Activated CD8-positive, alpha-beta T cell treated with anti-CD3 and anti-CD28 coated beads for 36 hours (primary cell): ENCODE measurements at regions not wholly inside any gene's neighbourhood (a gene's known extent, or its start where the extent isn't known, plus 50 kb on each side); places are given as distances from the start of the nearest gene placed in this dataset.
"Not testable (repeated sequence)": the region's sequence is repeated elsewhere in the genome, so short reads cannot be mapped to it uniquely, and the experiment has no call there.

ENCODE experiments used
- ATAC-seq: fragments of 200-7000 bp; cut with Tn5 transposase; one replicate; pipeline ENCODE4 v1.10.0; 2021; ENCODE audit warnings: mild to moderate bottlenecking, moderate library complexity
- CTCF ChIA-PET: fragments of 350-600 bp; sonication (Branson Sonifier 250); formaldehyde crosslinking; loops from one replicate; lab custom pipeline; 2021; ENCODE audit warnings: antibody characterized with exemption; lab: Charles Lee
- POLR2A ChIA-PET: fragments of 350-600 bp; sonication (Branson Sonifier 250); formaldehyde crosslinking; loops from one replicate; lab custom pipeline; 2021; ENCODE audit warnings: antibody characterized with exemption; lab: Charles Lee
- DNase-seq: peaks from one replicate; pipeline ENCODE4 v3.0.0-alpha.2; 2020
- H3K27ac Mint-ChIP-seq: one replicate; pipeline ENCODE4 v1.8.0; 2021; ENCODE audit warnings: mild to moderate bottlenecking, mixed read lengths
- H3K27me3 Mint-ChIP-seq: one replicate; pipeline ENCODE4 v1.8.0; 2021; ENCODE audit warnings: mixed read lengths
- H3K36me3 Mint-ChIP-seq: one replicate; pipeline ENCODE4 v1.8.0; 2021; ENCODE audit warnings: low read depth, mixed read lengths
- H3K4me1 Mint-ChIP-seq: one replicate; pipeline ENCODE4 v1.8.0; 2021; ENCODE audit warnings: low read depth, mixed read lengths
- H3K4me3 Mint-ChIP-seq: one replicate; pipeline ENCODE4 v1.8.0; 2021; ENCODE audit warnings: mild to moderate bottlenecking, moderate library complexity, mixed read lengths
- H3K9me3 Mint-ChIP-seq: one replicate; pipeline ENCODE4 v1.8.0; 2021; ENCODE audit warnings: mixed read lengths
- intact Hi-C: fragments of 100-400 bp; cut with micrococcal nuclease; formaldehyde crosslinking; loops from one replicate; pipeline ENCODE4 v1.10.0; 2022
- TF ChIP-seq, protein P1 (sequence below): fragments of 200-600 bp; IDR thresholded peaks from one replicate; pipeline ENCODE4 v1.8.0; 2022; ENCODE audit warnings: antibody characterized with exemption, mild to moderate bottlenecking

DNA sequence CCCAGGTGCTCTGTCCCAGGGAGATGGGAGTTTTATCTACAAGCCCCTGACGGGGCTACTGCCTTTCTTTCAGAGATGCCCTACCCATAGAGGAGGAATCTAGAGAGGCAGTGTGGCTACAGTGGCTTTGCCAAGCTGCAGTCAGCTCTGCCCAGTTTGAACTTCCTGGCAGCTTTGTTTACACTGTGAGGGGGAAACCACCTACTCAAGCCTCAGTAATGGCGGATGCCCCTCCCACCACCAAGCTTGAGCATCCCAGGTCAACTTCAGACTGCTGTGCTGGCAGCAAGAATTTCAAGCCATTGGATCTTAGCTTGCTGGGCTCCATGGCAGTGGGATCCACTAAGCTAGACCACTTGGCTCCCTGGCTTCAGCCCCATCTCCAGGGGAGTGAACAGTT is 53.1 kb upstream of the TMEM252 start:
- ATAC-seq, H3K4me3 Mint-ChIP-seq, H3K36me3 Mint-ChIP-seq, DNase-seq, H3K27ac Mint-ChIP-seq, intact Hi-C loops, H3K4me1 Mint-ChIP-seq, POLR2A ChIA-PET, CTCF ChIA-PET: not testable (repeated sequence)
- Mint-ChIP-seq H3K9me3 (peaks cover 13% of the 10 kb centered on the region), H3K27me3 (peaks cover 11% of the 10 kb centered on the region)

DNA sequence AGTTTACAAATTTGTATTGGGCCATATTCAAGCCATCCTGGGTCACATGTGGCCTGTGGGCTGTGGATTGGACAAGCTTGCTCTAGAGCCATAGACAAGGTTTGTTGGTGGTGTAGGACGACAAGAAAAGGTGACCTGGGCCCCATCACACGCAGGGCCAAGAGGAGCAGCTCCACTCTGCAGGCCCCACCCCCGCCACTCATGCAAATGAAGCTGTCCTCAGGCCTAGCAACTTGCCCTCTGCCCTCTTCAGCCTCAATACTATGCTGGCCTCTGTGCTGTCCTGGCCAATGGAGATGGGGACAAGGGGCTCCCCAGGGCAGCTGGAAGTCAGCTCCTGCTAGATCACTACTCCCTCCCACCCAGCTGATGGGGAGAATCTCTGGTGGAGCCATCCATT is 55.2 kb upstream of the TMEM252 start:
- intact Hi-C loops = no loop called here
- Mint-ChIP-seq H3K9me3 (peaks cover 2% of the 10 kb centered on the region), H3K27me3 (peaks cover 14% of the 10 kb centered on the region), H3K4me3 (no peak overlapping the region), H3K27ac (no peak overlapping the region), H3K36me3 (no peaks in the 10 kb centered on the region), H3K4me1 (no peaks in the 10 kb centered on the region)
- DNase-seq (no peak), ATAC-seq (no peak)
- ChIA-PET CTCF (interaction anchor here (0.8 kb wide), 1 partner anchor 28 kb away, joined by 3 read pairs; no protein-coding TSS in a partner anchor), POLR2A (no interaction called here)
- TF ChIP-seq, protein P1, sequence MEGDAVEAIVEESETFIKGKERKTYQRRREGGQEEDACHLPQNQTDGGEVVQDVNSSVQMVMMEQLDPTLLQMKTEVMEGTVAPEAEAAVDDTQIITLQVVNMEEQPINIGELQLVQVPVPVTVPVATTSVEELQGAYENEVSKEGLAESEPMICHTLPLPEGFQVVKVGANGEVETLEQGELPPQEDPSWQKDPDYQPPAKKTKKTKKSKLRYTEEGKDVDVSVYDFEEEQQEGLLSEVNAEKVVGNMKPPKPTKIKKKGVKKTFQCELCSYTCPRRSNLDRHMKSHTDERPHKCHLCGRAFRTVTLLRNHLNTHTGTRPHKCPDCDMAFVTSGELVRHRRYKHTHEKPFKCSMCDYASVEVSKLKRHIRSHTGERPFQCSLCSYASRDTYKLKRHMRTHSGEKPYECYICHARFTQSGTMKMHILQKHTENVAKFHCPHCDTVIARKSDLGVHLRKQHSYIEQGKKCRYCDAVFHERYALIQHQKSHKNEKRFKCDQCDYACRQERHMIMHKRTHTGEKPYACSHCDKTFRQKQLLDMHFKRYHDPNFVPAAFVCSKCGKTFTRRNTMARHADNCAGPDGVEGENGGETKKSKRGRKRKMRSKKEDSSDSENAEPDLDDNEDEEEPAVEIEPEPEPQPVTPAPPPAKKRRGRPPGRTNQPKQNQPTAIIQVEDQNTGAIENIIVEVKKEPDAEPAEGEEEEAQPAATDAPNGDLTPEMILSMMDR = no peak

DNA sequence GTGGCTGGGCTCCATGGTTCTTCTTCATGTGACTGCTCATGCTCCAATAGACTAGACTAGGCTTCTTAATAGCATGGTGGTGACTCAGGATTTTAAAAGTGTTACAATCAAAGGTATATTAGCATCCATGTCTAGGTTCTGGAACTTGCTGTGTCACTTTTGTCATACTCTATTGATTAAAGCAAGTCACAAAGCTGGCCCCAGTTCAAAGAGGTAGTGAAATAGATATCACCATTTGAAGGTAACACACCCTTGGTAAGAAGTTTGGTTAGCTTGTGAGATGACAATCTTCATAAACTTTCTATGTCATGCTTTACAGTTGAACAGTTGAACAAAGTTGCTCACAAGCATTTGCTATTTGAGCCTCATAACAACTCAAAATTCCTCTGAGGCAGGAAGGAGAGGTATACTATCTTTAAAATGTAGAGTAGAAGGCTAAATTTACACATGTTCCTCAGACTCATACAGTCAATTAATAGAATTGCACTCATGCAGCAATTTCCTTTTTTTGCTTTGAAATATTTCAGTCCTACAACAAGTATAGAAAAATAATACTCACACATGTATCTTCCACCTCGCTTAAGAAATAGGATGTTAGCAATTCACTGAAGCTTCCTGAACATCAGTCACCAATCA is 56.8 kb upstream of the TMEM252 start:
- H3K9me3 Mint-ChIP-seq = peaks cover 1% of the 10 kb centered on the region
- intact Hi-C loops = no loop called here
- no peak for DNase-seq
- H3K27ac Mint-ChIP-seq = no peak overlapping the region
- ChIA-PET CTCF (no interaction called here), POLR2A (no interaction called here)
- no peaks in the 10 kb centered on the region for H3K36me3 Mint-ChIP-seq
- H3K4me1 Mint-ChIP-seq = no peaks in the 10 kb centered on the region
- no peak overlapping the region for H3K4me3 Mint-ChIP-seq
- ATAC-seq = no peak
- H3K27me3 Mint-ChIP-seq = peaks cover 12% of the 10 kb centered on the region
- TF ChIP-seq, protein P1 = no peak

DNA sequence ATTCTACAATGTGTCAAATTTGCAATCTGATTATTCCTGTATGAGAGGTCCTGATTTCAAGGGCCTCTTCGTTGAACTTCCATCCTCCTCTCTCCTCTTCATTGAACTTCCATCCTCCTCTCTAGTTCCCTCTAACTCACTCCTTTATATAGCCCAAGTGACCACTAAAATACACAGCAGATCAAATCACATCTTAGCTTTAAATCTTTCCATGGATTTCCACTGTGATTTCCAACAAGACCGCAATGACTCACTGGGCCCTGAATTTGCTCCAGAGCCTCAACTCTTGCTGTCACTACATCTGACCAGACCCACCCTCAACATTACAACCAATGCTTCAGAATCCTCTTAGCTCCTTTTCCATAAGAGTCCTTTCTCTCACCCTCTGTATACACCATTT is 59.1 kb upstream of the TMEM252 start:
- CTCF ChIA-PET = no interaction called here
- no peaks in the 10 kb centered on the region for H3K4me1 Mint-ChIP-seq
- intact Hi-C loops = no loop called here
- no peak overlapping the region for H3K27ac Mint-ChIP-seq
- DNase-seq = no peak
- no peaks in the 10 kb centered on the region for H3K36me3 Mint-ChIP-seq
- no peak overlapping the region for H3K4me3 Mint-ChIP-seq
- no peak for ATAC-seq
- TF ChIP-seq, protein P1 = no peak
- peaks cover 23% of the 10 kb centered on the region for H3K27me3 Mint-ChIP-seq
- H3K9me3 Mint-ChIP-seq = peaks cover 1% of the 10 kb centered on the region
- POLR2A ChIA-PET = no interaction called here

DNA sequence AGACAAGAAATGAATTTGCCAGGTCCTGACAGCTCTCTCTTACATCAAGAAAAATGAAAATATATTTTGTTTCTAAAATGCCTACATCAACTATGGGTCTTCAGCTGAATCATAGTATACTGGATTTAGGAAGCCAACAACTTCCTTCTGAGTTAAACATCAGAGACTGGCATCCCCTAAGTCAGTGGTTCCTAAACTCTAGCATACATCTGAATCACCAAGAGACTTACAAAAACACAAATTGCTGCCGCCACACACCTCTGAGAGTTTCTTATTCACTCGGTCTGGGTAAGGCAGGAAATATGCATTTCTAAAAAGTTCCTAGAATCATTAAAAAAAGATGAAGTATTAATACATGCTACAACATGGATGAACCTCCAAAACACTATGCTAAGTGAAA is 60.4 kb upstream of the TMEM252 start:
- Mint-ChIP-seq H3K27ac (no peak overlapping the region), H3K4me1 (no peaks in the 10 kb centered on the region), H3K9me3 (no peaks in the 10 kb centered on the region), H3K36me3 (no peaks in the 10 kb centered on the region), H3K4me3 (no peak overlapping the region), H3K27me3 (peaks cover 23% of the 10 kb centered on the region)
- ChIA-PET CTCF (no interaction called here), POLR2A (no interaction called here)
- TF ChIP-seq, protein P1 = no peak
- no peak for ATAC-seq
- DNase-seq = no peak
- intact Hi-C loops = no loop called here
